Posterior vena cava (tissue), 2 donors: ENCODE measurements at regions not wholly inside any gene's neighbourhood (a gene's known extent, or its start where the extent isn't known, plus 50 kb on each side); places are given as distances from the start of the nearest gene placed in this dataset.

Experiments
- DNase-seq: peaks from one replicate; pipeline ENCODE4 v3.0.0-alpha.2; 2020; ENCODE audit warnings: low spot score
- intact Hi-C, 2 donors: fragments of 100-400 bp; cut with DNase I; formaldehyde crosslinking; loops; one replicate each; pipeline versions ENCODE4 v1.14.1 to v1.14.2; 2022 to 2023
- donor health status: DM: yes; HTN: yes; CAD: no.
- donor health status: DM: yes; HTN: yes; CAD: no.

DNA sequence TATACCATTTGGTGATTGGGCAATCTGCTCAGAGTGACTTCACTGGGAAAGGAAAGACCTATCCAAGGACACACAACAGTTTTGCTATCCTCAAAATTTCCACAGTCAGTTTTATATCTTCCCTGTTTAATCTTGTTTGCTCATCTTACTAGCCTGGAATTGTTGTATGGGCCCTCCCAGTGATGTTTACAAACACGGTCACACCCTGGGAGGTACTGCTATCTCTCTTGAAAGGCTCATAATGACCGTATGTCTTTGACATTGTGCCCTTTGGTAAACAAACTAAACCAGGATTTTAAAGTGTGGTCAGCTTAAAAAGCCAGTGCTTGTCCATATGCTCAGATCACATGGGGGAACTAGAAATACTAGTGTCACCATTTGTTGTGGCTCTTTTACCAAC is 277.0 kb downstream of the CDH2 start:
- intact Hi-C loops: no loop called here
- DNase-seq: no peak

GRCh38 chr18:27894746-27895145 is 282.2 kb downstream of the CDH2 start:
- no peak for DNase-seq
- intact Hi-C loops: no loop called here

GRCh38 chr18:27887711-27888495 is 289.0 kb downstream of the CDH2 start:
- DNase-seq: no peak
- intact Hi-C loops: no loop called here

GRCh38 chr18:27887287-27887686 is 289.6 kb downstream of the CDH2 start:
- intact Hi-C loops: no loop called here

GRCh38 chr18:27879540-27879939 is 297.4 kb downstream of the CDH2 start:
- intact Hi-C loops: no loop called here
- DNase-seq: no peak

More at GRCh38 chr18:27887287-27887686, 289.6 kb downstream of the CDH2 start:
- DNase-seq: no peak

DNA sequence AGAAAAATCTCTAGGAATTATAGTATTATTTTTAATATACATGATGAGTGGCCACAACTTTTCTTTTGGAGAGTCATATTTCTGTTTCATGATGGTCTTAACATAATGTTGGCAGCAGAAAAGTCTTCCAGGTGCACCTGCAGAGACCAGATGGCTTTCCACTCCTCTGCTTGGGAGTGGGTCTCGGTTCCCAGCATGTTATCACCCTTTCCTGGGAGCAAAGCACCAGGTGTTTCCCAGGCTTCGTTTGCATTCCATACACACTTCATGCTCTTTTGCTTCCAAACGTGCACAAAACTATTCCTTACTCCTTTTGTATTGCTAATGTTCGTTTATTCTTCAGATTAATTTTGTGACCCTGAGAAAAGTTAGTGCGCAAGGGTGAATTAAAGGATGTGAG is 305.2 kb downstream of the CDH2 start:
- no peak for DNase-seq
- intact Hi-C loops: no loop called here

- intact Hi-C loops: no loop called here
- no peak for DNase-seq
Measured at GRCh38 chr18:27869735-27870134, 307.2 kb downstream of the CDH2 start.

DNA sequence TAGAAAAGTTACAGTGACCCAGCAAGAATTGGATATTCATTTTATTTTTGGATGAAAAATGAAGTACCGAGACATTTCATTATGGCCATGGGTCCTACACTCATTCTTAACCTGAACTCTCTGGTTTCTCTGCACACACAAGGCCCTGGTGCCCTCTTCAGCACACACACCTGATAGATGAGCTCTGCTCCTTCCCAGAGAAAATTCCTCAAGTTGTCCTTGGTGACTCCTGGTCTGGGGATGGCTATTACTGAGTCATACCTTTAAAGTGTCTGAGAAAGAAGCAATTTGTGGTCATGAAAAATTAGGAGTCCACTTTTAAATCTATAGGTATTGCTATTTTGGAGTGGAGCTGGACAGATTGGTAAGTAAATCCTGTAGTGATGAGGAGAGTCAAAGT is 311.5 kb downstream of the CDH2 start:
- intact Hi-C loops: no loop called here

DNA sequence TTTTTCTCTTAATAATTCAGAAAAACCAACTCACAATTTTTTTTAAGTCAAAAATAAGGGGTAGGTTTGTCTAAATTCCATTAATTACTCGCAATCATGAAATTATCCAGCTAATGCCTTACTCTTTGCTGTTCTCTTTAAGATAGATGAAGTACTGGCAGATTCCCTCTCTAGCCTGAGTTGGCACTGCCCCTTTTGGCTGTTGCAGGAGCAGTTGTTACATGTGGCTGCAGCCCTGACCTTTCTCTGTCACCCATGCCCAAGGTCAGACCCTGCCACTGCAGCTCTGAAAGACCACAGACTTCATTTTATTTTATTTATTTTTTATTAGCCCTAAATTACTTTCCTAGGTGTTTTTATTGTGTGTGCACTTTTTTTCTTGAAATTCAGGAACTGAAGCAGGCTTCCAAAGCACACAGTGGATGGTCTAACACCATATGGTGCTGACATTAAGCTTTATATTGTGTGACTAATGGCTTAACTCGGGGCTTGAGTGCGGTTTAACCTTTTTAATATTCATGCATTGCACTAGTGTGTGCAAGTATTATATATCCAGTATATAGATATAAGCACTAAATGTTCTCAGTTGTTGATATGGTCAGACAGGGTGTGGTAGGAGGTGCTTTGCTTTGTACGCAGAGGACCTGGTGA is 313.0 kb downstream of the CDH2 start:
- intact Hi-C loops: no loop called here

More for the DNA sequence above, 311.5 kb downstream of the CDH2 start:
- no peak for DNase-seq

GRCh38 chr18:27862041-27862682 is 314.8 kb downstream of the CDH2 start:
- intact Hi-C loops: no loop called here
- DNase-seq: no peak

More for the DNA sequence above, 313.0 kb downstream of the CDH2 start:
- no peak for DNase-seq

GRCh38 chr18:27861539-27861938 is 315.4 kb downstream of the CDH2 start:
- intact Hi-C loops: no loop called here
- no peak for DNase-seq

GRCh38 chr18:27860701-27861107 is 316.2 kb downstream of the CDH2 start:
- intact Hi-C loops: no loop called here
- DNase-seq: no peak

DNA sequence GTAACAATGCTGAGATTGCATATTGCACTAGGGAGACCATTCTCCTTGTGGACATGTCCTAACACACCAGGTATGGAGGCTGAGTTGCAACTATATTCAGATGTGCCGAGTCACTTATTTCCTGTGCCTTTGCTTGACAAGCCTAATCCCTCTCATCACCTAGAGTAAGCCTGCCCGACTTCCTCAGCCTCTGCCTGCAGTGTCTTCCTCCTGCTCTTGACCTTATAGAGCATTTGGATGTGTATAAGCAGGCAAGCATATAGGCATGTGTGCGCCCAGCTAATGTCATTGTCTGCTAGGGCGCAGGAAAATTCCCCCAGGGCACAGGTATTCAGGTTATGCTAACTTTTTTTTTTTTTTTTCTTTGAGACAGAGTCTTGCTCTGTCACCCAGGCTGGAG is 316.9 kb downstream of the CDH2 start:
- intact Hi-C loops: no loop called here
- DNase-seq: no peak

GRCh38 chr18:27856820-27857219 is 320.1 kb downstream of the CDH2 start:
- DNase-seq: no peak
- intact Hi-C loops: no loop called here

DNA sequence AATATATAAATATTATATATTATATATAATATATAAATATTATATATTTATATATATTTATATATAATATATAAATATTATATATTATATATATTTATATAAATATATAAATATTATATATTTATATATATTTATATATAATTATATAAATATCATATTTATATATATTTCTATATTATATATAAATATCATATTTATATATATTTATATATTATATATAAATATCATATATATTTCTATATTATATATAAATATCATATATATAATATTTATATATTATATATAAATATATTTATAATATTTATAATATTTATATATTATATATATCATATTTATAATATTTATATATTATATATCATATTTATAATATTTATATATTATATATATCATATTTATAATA is 321.4 kb downstream of the CDH2 start:
- intact Hi-C loops: no loop called here
- DNase-seq: no peak

DNA sequence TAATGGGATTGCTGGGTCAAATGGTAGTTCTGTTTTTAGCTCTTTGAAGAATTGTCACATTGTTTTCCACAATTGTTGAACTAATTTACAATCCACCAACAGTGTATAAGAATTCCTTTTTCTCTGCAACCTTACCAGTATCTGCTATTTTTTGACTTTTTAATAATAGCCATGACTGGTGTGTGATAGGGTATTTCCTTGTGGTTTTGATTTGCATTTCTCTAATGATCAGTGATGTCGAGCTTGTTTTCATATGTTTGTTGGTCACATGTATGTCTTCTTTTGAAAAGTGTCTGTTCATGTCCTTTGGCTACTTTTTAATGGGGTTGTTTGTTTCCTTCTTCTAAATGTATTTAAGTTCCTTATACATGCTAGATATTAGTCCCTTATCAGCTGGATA is 322.3 kb downstream of the CDH2 start:
- intact Hi-C loops: no loop called here
- no peak for DNase-seq

- no peak for DNase-seq
- intact Hi-C loops: no loop called here
Measured at GRCh38 chr18:27848336-27848735, 328.6 kb downstream of the CDH2 start.

DNA sequence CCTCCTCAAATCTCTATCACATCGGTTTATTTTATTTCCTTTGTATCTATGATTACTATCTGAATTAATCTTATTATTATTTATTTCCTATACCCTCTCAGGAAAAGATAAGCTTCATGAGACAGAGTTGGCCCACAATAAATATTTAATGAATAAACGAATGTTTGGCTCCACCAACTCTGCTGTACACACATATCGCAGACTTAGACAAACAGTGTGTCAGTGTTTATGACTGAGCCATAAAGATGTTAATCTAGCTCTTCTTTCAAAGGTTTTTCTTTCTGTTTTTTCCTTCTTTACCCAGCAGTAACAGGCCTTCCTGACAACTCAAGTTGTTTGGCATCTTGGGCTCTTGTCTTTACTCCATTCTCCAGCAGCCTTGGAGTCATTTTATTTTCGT is 329.5 kb downstream of the CDH2 start:
- intact Hi-C loops: no loop called here
- DNase-seq: no peak

- intact Hi-C loops: no loop called here
- no peak for DNase-seq
Measured at GRCh38 chr18:27845897-27846296, 331.0 kb downstream of the CDH2 start.
